HL-60 (cell line): ENCODE measurements at regions not wholly inside any gene's neighbourhood (a gene's known extent, or its start where the extent isn't known, plus 50 kb on each side); places are given as distances from the start of the nearest gene placed in this dataset.
"Not testable (repeated sequence)": the region's sequence is repeated elsewhere in the genome, so short reads cannot be mapped to it uniquely, and the experiment has no call there.

Experiments
- DNase-seq, 2 experiments: peaks; one replicate each; pipeline ENCODE4 v3.0.0-alpha.2; 2010 to 2020; ENCODE audit warnings: low read depth in 1 of 2, low spot score in 1 of 2
- H3K27ac ChIP-seq: fragments of 250-450 bp; sonication (Bioruptor Pico); replicated peaks from 2 replicates; pipeline ENCODE4 v1.5.1; 2020; ENCODE audit warnings: mild to moderate bottlenecking, moderate library complexity
- H3K27me3 ChIP-seq: fragments of 250-450 bp; sonication (Bioruptor Pico); 2 replicates; pipeline ENCODE4 v1.5.1; 2021; ENCODE audit warnings: mild to moderate bottlenecking, moderate library complexity; ENCODE audit not compliant: insufficient read depth, poor library complexity, severe bottlenecking
- H3K4me3 ChIP-seq: replicated peaks from 2 replicates; pipeline ENCODE4 v1.5.1; 2011; ENCODE audit warnings: mild to moderate bottlenecking, control low read depth, low read length; ENCODE audit not compliant: insufficient read depth
- CTCF ChIP-seq: IDR thresholded peaks from one replicate; pipeline ENCODE4 v1.5.1; 2011; ENCODE audit warnings: low read length, control low read depth, inconsistent platforms; ENCODE audit not compliant: insufficient read depth
- GABPA ChIP-seq: IDR thresholded peaks from 2 replicates; pipeline ENCODE4 v1.6.1; 2012; ENCODE audit warnings: low read depth
- POLR2AphosphoS5 ChIP-seq: IDR thresholded peaks from 2 replicates; pipeline ENCODE4 v1.6.1; 2012; ENCODE audit warnings: low read depth
- REST ChIP-seq: IDR thresholded peaks from 2 replicates; pipeline ENCODE4 v1.6.1; 2012; ENCODE audit warnings: low read depth; ENCODE audit not compliant: insufficient replicate concordance
- SPI1 ChIP-seq: IDR thresholded peaks from 2 replicates; pipeline ENCODE4 v1.6.1; 2012; ENCODE audit warnings: low read depth, mild to moderate bottlenecking, borderline replicate concordance

DNA sequence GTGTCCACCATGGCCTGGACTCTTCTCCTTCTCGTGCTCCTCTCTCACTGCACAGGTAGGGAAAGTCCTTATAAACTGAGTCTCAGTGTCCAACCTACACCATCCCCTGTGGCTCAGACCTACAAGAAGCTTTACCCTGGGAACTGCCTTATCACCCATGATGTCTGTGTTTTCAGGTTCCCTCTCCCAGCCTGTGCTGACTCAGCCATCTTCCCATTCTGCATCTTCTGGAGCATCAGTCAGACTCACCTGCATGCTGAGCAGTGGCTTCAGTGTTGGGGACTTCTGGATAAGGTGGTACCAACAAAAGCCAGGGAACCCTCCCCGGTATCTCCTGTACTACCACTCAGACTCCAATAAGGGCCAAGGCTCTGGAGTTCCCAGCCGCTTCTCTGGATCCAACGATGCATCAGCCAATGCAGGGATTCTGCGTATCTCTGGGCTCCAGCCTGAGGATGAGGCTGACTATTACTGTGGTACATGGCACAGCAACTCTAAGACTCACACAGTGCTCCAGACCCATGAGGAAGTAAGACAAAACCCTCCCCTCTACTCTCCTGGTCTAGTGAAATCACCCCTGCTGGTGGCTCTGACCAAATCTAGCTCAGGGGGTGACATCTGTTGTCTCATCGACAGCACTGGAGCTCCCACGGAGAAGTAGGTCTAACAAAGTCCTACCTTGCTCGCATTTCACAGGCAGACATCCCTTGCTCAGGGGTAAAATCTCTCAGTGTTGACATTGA is 74.3 kb downstream of the VPREB1 start:
- Histone ChIP-seq H3K27me3 (no peaks in the 10 kb centered on the region), H3K4me3 (no peak overlapping the region), H3K27ac (no peak overlapping the region)
- no peak for DNase-seq
- TF ChIP-seq POLR2AphosphoS5 (no peak), REST (no peak), SPI1 (no peak), CTCF (no peak), GABPA (no peak)

- H3K27ac ChIP-seq, H3K27me3 ChIP-seq, H3K4me3 ChIP-seq: not testable (repeated sequence)
- DNase-seq: peak; percentile 38 to 79
- TF ChIP-seq POLR2AphosphoS5 (peak; percentile 17; the same call in 1 of the 2 replicates), CTCF (peak; percentile 83)
Measured at GRCh38 chr22:22321743-22322611, 77.4 kb downstream of the VPREB1 start.

DNA sequence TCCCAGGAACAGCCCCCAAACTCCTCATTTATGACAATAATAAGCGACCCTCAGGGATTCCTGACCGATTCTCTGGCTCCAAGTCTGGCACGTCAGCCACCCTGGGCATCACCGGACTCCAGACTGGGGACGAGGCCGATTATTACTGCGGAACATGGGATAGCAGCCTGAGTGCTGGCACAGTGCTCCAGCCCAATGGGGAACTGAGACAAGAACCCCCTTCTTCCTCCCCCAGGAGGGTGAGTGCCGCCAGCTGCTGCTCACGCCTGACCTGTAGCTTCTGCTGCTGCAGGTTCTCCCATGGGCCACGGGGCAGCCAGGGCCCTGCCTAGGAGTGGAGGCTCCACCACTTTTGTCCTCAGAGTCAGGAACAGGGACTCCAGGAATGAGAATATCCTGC is 78.2 kb downstream of the VPREB1 start:
- Histone ChIP-seq H3K27me3 (no peaks in the 10 kb centered on the region), H3K4me3 (no peak overlapping the region), H3K27ac (no peak overlapping the region)
- no peak for TF ChIP-seq GABPA
- TF ChIP-seq POLR2AphosphoS5: no peak
- no peak for TF ChIP-seq REST
- no peak for TF ChIP-seq CTCF
- TF ChIP-seq SPI1: no peak
- no peak for DNase-seq
